GM19240 (cell line): ENCODE measurements at regions not wholly inside any gene's neighbourhood (a gene's known extent, or its start where the extent isn't known, plus 50 kb on each side); places are given as distances from the start of the nearest gene placed in this dataset.

Experiments used
- DNase-seq: peaks from one replicate; pipeline ENCODE4 v3.0.0; 2011; ENCODE audit warnings: low spot score; ENCODE audit not compliant: insufficient read length

- no peak for DNase-seq
These were observed 565.6 kb downstream of the LRFN5 start for GRCh38 chr14:42172304-42172703.

GRCh38 chr14:42163136-42163535 is 556.5 kb downstream of the LRFN5 start:
- no peak for DNase-seq

DNA sequence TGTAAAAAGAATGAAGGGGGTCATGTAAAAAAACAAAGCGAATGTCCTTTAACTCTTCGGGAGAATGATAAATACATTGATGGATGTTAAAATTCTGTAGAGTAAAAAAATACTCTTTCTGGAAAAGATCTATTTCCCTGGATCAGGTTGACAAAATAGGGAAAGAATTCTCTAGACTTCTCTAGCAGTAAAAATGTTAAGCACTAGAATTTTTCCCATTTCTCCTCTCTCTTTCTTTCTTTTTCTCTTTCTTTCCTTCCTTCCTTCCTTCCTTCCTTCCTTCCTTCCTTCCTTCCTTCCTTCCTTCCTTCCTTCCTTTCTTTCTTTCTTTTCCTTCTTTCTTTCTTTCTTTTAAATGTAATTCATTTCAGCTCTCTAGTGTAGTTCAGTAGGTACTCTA is 552.5 kb downstream of the LRFN5 start:
- no peak for DNase-seq

GRCh38 chr14:42149609-42150261 is 543.1 kb downstream of the LRFN5 start:
- DNase-seq, result no peak

DNA sequence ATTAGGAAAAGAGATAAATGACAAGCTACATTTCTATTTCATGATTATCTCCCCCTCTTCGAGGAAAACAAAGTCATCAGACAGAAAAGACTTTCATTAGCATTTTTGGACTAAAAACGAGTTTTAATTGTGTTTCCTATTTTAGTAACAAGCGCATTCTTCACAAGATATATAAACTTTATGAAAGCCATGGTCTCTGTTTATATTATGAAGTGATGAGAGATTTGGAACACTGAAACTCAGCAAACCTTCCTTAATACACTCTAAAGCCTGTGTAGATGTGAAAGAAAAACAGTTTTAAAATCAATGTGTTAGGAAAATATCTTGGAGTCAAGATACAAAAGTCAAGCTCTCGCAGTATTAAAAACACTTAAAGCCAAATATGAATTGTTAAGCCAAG is 539.1 kb downstream of the LRFN5 start:
- no peak for DNase-seq

GRCh38 chr14:42143114-42143513 is 536.4 kb downstream of the LRFN5 start:
- no peak for DNase-seq

DNA sequence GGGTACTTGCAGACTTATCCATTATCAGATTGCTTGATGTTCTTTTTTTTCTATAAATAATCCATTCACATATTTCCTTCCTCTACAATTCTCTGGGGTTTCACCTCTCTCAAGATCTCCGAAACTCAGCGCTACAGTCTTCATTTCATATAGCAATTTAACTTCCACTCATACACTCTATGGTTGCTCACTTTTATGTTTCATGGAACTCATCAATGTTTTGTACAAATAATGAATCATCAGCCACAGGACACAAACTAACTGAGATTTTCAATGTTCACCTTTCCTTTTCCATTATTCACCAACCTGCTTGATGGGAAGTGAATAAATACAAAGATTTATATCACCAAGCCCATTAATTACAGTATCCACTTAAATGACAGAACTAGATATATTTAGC is 534.7 kb downstream of the LRFN5 start:
- no peak for DNase-seq

- no peak for DNase-seq
These were observed 534.2 kb downstream of the LRFN5 start for GRCh38 chr14:42140831-42141279.

DNA sequence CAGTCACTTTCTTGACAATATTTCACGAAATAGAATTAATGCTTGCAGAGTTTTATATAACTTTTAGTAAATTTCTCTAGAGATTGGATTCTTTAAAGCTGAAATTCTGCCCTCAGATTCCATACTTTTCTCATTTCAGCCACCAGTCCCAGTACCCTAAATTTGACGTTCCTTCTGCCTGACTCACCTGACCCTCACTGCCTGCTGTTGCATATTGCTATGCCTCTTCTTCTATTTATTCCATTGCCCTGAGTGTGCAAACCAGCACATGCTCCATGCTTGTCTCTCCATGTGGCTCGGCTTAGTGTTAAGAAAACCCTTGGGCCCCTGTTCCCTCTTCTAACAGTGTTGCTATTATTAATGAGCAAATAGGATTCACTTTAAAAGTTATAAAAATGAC is 533.3 kb downstream of the LRFN5 start:
- DNase-seq, result no peak

GRCh38 chr14:42138406-42138805 is 531.7 kb downstream of the LRFN5 start:
- no peak for DNase-seq

GRCh38 chr14:42130815-42131214 is 524.1 kb downstream of the LRFN5 start:
- no peak for DNase-seq

DNA sequence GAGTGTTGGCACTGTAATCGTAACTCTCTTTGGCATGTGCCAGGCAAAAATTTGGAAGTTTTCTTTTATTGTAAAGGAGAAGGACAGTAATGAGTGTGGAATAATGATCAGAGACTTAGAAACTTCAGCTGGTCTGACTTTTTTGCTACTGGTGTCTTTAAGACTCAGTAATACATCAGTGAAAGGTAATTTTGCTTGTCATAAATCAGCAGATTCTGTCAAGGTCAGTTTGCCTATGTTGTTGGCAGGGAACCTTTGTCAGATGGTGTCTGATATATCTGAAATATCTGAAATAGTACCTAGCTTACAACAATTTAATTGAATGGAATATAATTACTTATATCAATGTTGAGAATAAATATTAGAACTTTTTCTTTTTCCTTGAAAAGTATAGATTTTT is 516.9 kb downstream of the LRFN5 start:
- no peak for DNase-seq

DNA sequence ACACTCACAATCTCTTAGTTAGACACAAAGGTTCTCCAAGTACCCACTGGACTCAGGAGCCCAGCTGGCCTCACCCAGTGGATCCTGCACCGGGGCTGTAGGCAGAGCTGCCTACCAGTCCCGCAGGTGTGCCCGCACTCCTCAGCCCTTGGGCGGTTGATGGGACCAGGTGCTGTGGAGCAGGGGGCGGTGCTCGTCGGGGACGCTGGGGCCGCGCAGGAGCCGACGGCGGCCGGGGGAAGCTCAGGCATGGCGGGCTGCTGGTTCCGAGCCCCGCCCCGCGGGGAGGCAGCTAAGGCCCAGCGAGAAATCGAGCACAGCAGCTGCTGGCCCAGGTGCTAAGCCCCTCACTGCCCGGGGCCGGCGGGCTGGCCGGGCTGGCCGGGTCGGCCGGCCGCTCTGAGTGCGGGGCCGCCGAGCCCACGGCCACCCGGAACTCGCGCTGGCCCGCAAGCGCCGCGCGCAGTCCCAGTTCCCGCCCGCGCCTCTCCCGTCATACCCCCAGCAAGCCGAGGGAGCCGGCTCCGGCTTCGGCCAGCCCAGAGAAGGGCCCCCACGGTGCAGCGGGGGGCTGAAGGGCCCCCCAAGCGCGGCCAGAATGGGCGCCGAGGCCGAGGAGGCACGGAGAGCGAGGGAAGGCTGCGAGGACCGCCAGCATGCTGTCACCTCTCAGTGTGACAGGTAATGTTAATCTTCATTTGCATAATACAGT is 506.8 kb downstream of the LRFN5 start:
- no peak for DNase-seq

GRCh38 chr14:42112108-42112507 is 505.4 kb downstream of the LRFN5 start:
- DNase-seq, result no peak

DNA sequence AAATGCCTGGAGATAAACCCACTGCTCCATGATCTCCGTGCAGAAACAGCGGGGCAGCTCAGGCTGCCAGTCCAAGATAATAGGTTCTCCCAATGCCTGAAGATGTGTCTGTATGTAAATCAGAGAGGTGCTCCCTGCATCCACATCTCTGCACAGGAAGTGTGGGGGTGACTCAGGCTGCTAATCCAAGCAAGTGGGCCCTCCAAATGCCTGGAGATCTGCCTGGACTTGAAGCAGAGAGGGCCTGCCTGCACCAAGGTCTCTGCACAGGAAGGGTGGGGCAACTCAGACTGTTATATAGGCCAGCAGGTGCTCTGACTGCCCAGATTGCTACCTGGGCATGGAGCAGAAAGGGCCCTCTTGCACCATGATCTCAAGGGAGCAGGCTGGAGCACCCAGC is 504.7 kb downstream of the LRFN5 start:
- DNase-seq, result no peak

DNA sequence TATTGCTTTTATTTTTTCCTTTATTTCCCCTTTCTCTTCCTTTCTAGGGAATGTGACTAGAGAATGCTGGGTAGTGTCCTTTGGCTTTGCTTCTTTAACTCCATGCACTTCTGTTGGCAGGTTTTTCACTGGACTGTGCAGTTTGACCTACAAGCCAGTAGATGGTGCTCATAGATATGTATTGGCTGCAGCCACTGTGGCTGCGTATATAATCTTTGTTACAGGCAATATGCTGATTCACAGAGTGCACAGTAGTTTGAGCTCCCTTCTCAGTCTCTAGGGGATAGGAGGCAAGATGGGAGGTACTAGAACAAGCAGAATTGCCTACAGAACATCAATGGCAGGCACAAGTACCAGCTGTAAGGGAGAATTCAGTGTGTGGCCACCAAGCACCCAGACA is 503.5 kb downstream of the LRFN5 start:
- no peak for DNase-seq

DNA sequence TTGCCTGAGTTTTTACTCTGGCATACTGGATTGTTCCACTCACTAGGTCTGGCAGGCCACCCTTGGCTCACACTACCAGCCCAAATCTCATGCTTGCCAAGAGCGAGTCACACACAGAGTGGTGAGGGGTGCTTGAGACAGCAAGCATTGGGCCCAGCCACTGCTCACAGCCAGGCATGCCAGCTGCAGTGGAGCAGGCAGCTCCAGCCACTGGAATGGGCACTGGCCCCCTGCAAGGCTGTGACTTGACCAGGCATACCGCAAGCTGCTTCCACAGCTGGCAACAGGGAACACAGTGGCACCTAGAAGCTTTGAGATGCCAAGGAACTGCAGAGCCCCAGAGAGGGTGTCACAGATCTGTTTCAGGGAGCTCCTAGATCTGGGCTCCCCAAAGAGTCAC is 488.5 kb downstream of the LRFN5 start:
- no peak for DNase-seq

GRCh38 chr14:42090122-42090521 is 483.4 kb downstream of the LRFN5 start:
- no peak for DNase-seq

DNA sequence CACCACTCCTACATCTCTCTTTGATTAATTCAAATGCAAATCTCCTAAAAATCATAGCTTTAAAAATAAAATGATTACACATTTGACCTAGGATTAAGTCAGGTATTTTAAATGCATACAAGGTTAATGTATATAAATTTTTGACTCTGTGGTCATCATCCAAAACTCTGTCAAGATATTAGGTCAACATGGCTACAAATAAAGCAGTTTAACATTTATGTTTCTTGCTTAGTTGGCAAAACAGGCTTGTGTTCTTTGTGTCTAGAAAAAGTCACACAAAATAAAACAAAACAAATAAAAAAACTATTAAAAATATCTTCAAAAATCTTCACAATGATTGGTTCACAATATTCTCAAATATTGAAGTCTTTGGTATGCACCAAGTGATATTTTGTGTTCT is 473.2 kb downstream of the LRFN5 start:
- DNase-seq, result no peak

GRCh38 chr14:42078345-42078744 is 471.7 kb downstream of the LRFN5 start:
- no peak for DNase-seq

- DNase-seq, result no peak
These were observed 463.4 kb downstream of the LRFN5 start for GRCh38 chr14:42070031-42070430.

DNA sequence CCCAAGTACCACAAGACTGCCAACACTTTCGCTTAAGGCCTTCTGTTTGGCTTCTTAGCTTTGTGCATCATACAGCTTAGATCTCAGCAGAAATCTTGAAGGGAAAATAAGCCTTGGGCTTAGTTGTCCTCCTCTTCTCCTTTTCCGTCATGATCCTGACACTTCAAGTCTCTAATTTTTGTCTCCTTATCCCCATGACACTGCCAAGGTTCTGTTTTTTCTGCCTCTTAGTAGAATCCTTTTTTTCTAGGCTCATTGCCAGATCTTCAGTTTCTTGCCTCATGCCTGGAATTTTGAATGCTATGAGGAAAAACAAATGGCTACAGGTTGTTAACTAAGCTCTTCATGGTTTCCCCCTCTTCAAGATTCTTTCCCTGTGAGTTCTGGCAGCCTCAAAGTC is 450.4 kb downstream of the LRFN5 start:
- DNase-seq, result no peak

DNA sequence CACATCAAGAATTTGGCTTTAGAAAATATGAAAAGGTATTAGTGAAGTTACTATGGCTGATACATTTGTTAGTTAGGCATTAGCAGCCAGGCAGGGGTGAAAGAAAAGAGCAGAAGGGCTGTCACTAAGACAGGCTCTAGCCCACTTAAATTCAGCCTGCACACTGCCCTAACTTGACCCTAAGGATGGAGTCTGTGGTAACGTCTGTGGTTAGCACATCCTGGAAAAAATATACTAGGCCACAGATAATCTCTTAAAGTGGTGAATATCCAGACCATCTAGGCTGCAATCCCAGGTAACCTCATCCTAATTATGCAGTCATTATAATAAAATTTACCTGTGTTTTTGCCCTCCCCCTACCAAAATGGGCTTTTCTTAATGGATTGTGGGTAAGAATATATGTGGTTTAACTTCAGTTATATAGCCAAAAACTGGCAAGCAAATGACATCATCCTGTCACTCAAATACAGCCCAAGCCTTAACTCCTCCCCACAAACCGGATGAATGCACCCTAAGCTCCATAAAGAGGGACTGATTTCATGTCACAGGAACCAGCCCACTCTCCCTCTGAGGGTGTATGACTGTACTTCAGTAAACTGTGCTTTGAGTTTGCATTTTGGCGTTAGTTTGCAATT is 440.9 kb downstream of the LRFN5 start:
- no peak for DNase-seq
